Suprapubic skin (tissue), 4 donors: ENCODE measurements at regions not wholly inside any gene's neighbourhood (a gene's known extent, or its start where the extent isn't known, plus 50 kb on each side); places are given as distances from the start of the nearest gene placed in this dataset.
"Not testable (repeated sequence)": the region's sequence is repeated elsewhere in the genome, so short reads cannot be mapped to it uniquely, and the experiment has no call there.

Source experiments
- DNase-seq, 2 donors: peaks; one replicate each; pipeline ENCODE4 v3.0.0-alpha.2; 2019; ENCODE audit warnings: low spot score in 2 of 2
- H3K27ac ChIP-seq: fragments of 200-600 bp; sonication (generic); one replicate; pipeline ENCODE4 v1.5.1; 2019
- H3K27me3 ChIP-seq: fragments of 200-600 bp; sonication (generic); one replicate; pipeline ENCODE4 v1.5.1; 2019
- H3K36me3 ChIP-seq: fragments of 200-600 bp; sonication (generic); one replicate; pipeline ENCODE4 v1.5.1; 2019
- H3K4me1 ChIP-seq: fragments of 200-600 bp; sonication (generic); one replicate; pipeline ENCODE4 v1.5.1; 2019
- H3K4me3 ChIP-seq: fragments of 200-600 bp; sonication (generic); one replicate; pipeline ENCODE4 v1.5.1; 2019; ENCODE audit warnings: mild to moderate bottlenecking
- H3K9me3 ChIP-seq: fragments of 200-600 bp; sonication (generic); one replicate; pipeline ENCODE4 v1.5.1; 2019
- EP300 ChIP-seq: sonication (generic); formaldehyde crosslinking; IDR thresholded peaks from one replicate; pipeline ENCODE4 v1.6.1; 2017; ENCODE audit warnings: antibody characterized with exemption
- POLR2A ChIP-seq, 2 donors: fragments of 450-650 bp; IDR thresholded peaks; one replicate each; pipeline ENCODE4 v1.6.1; 2017; ENCODE audit warnings: antibody characterized with exemption in 2 of 2, mild to moderate bottlenecking in 2 of 2, moderate library complexity in 2 of 2
- POLR2AphosphoS5 ChIP-seq, 3 donors: sonication (generic); formaldehyde crosslinking; IDR thresholded peaks; one replicate each; pipeline ENCODE4 v1.6.1; 2017; ENCODE audit warnings: antibody characterized with exemption in 3 of 3
- WGBS: methylation state at CpG from one replicate; pipeline ENCODE4 v1.1.5; 2018; 5-methylcytosine and 5-hydroxymethylcytosine counted together
- TF ChIP-seq, protein P1 (sequence below), 2 donors: fragments of 200-600 bp in 1 of 2; fragments of 450-650 bp in 1 of 2; sonication (generic) in 1 of 2; IDR thresholded peaks; one replicate each; pipeline ENCODE4 v1.5.1; 2016 to 2019; ENCODE audit warnings: antibody characterized with exemption in 2 of 2, mild to moderate bottlenecking in 1 of 2, moderate library complexity in 1 of 2

DNA sequence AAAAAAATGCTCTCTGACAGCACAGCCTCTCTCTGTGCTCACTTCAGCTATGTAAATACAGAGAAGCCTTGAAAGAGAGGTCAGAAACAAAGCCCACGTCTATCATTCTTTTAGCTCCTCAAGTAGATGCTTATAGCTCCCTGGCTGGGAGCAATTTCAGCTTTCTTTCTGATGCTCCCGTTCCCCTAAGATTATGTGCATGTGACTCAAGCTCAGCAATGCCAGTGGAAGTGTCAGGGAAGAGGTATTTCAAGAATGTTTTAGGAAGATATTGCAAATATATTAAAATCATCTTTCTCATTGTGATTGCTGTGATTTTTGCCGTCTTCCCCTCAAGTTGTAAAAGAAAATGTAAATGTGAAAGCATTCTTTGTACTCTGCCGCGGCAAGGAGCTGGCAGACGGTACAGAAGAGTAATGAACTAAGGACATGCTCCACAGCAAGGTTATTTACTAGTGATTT lies 1353.7 kb upstream of the ACO1 start:
- no peak for DNase-seq
- Histone ChIP-seq H3K36me3 (no peaks in the 10 kb centered on the region), H3K27ac (no peak overlapping the region), H3K9me3 (no peaks in the 10 kb centered on the region), H3K4me1 (no peaks in the 10 kb centered on the region), H3K27me3 (no peaks in the 10 kb centered on the region), H3K4me3 (peak overlapping the region; percentile 8)
- no peak for TF ChIP-seq EP300
- no peak for TF ChIP-seq POLR2A (IDR thresholded peaks at IDR 0.05)
- TF ChIP-seq, protein P1, sequence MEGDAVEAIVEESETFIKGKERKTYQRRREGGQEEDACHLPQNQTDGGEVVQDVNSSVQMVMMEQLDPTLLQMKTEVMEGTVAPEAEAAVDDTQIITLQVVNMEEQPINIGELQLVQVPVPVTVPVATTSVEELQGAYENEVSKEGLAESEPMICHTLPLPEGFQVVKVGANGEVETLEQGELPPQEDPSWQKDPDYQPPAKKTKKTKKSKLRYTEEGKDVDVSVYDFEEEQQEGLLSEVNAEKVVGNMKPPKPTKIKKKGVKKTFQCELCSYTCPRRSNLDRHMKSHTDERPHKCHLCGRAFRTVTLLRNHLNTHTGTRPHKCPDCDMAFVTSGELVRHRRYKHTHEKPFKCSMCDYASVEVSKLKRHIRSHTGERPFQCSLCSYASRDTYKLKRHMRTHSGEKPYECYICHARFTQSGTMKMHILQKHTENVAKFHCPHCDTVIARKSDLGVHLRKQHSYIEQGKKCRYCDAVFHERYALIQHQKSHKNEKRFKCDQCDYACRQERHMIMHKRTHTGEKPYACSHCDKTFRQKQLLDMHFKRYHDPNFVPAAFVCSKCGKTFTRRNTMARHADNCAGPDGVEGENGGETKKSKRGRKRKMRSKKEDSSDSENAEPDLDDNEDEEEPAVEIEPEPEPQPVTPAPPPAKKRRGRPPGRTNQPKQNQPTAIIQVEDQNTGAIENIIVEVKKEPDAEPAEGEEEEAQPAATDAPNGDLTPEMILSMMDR (IDR thresholded peaks at IDR 0.05), result no peak
- no peak for TF ChIP-seq POLR2AphosphoS5 (IDR thresholded peaks at IDR 0.05)
- WGBS, result 9% methylated on average over 6 of the region's 6 CpGs

DNA sequence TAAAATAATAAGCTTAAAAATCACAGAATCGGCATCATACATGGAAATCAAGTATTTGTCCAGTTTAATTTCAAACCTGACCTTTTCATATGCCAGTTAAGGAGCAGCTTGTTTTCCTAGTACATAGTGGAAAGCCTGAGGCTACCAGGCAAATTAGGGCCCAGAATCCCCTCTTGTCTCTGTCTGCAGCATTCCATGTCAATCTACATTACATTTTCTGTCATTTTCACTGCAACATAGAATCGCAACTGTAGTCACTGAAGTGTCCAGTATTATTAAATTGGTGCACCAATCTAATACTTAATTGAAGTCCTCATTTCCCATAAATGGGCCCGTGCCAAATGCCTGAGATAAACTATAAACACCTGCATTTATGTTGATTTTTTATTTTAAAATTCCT lies 1352.2 kb upstream of the ACO1 start:
- Histone ChIP-seq H3K27ac (no peak overlapping the region), H3K36me3 (no peaks in the 10 kb centered on the region), H3K4me3 (no peak overlapping the region), H3K27me3 (no peaks in the 10 kb centered on the region), H3K4me1 (no peaks in the 10 kb centered on the region), H3K9me3 (no peaks in the 10 kb centered on the region)
- TF ChIP-seq EP300, result no peak
- TF ChIP-seq, protein P1 (IDR thresholded peaks at IDR 0.05), result no peak
- TF ChIP-seq POLR2AphosphoS5 (IDR thresholded peaks at IDR 0.05), result no peak
- TF ChIP-seq POLR2A (IDR thresholded peaks at IDR 0.05), result no peak
- no peak for DNase-seq
- 77% methylated on average over 3 of the region's 3 CpGs for WGBS

DNA sequence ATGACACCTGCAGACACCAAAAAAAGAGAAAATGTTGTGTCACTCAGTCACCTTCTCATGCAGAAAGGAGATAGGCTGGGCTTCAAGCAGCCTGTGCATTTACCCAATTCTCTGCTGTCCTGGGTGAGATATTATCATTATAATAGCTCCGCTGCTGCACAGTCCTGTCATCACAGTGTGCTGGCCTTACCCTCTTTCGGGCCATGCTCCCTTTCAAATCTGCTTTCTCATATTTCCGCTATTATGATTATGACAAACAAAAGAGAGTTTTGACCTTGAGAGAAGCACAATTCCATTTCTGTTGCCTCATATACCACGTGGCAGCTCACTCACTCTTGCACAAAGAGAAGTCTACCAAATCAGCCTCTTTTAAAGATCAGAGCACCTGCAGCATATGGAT lies 1350.1 kb upstream of the ACO1 start:
- Histone ChIP-seq H3K27me3 (no peaks in the 10 kb centered on the region), H3K4me3 (no peak overlapping the region), H3K36me3 (no peaks in the 10 kb centered on the region), H3K27ac (no peak overlapping the region), H3K4me1 (no peaks in the 10 kb centered on the region), H3K9me3 (no peaks in the 10 kb centered on the region)
- WGBS, result 69% methylated on average over 4 of the region's 4 CpGs
- TF ChIP-seq, protein P1 (IDR thresholded peaks at IDR 0.05), result no peak
- TF ChIP-seq POLR2AphosphoS5 (IDR thresholded peaks at IDR 0.05) (no peak), EP300 (no peak), POLR2A (IDR thresholded peaks at IDR 0.05) (no peak)
- DNase-seq, result no peak

DNA sequence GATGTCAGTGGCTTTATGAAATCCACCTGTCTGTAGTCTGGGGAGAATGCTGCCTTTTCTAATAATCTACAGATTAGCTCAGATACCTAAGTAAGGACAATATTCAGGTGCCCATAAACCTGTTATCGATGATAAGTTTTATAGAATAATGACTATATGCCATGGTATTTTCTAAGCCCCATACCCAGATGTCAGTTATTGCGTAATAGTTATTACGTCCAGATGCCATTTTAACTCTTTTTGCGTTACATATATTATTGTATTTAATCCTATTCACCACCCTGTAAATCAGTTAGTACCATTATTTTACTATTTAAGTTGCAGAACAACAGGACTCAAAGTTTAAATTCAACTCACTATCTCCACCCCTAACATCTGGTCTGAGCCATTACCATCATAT lies 1343.9 kb upstream of the ACO1 start:
- DNase-seq, result no peak
- no peak for TF ChIP-seq EP300
- Histone ChIP-seq H3K27ac (no peak overlapping the region), H3K4me3 (no peak overlapping the region), H3K36me3 (no peaks in the 10 kb centered on the region), H3K9me3 (no peaks in the 10 kb centered on the region), H3K27me3 (no peaks in the 10 kb centered on the region), H3K4me1 (no peaks in the 10 kb centered on the region)
- WGBS, result 77% methylated on average over 4 of the region's 4 CpGs

DNA sequence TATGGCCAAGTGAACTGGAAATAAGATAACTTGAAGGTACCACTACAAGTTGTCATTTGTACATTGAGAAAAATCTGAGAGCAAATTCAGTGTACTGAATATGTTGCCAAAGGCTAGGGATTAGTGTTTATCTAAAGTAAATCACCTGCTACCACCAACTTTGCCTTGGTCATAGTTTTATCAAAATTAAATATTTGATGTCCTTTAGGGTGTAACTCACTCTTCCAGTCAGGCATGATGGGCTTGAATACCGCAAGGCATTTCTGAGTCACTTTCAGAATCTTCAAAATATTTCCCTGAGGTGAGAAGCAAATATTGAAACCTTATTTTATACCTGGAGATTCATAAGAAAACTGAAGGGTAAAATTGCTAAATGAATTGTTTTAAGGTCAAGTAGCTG lies 1338.6 kb upstream of the ACO1 start:
- Histone ChIP-seq H3K27me3 (no peaks in the 10 kb centered on the region), H3K27ac (no peak overlapping the region), H3K9me3 (no peaks in the 10 kb centered on the region), H3K4me1 (no peaks in the 10 kb centered on the region), H3K4me3 (no peak overlapping the region), H3K36me3 (no peaks in the 10 kb centered on the region)
- TF ChIP-seq, protein P1 (IDR thresholded peaks at IDR 0.05), result no peak
- TF ChIP-seq POLR2AphosphoS5 (IDR thresholded peaks at IDR 0.05) (no peak), EP300 (no peak), POLR2A (IDR thresholded peaks at IDR 0.05) (no peak)
- no peak for DNase-seq
- 63% methylated on average over 1 of the region's 1 CpG for WGBS

DNA sequence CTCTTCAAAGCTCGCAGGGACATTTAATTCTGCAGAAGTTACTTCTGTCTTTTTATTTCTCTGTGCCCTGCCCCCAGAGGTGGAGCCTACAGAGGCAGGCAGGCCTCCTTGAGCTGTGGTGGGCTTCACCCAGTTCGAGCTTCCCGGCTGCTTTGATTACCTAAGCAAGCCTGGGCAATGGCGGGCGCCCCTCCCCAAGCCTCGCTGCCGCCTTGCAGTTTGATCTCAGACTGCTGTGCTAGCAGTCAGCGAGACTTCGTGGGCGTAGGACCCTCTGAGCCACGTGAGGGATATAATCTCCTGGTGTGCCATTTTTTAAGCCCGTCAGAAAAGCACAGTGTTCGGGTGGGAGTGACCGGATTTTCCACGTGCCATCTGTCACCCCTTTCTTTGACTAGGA lies 1322.9 kb upstream of the ACO1 start:
- not testable (repeated sequence) for H3K4me3 ChIP-seq, H3K4me1 ChIP-seq, DNase-seq, H3K27ac ChIP-seq, H3K36me3 ChIP-seq, H3K9me3 ChIP-seq, H3K27me3 ChIP-seq
- 85% methylated on average over 15 of the region's 15 CpGs for WGBS
